ENCODE measurements at regions not wholly inside any gene's neighbourhood (a gene's known extent, or its start where the extent isn't known, plus 50 kb on each side); places are given as distances from the start of the nearest gene placed in this dataset.
"Not testable (repeated sequence)": the region's sequence is repeated elsewhere in the genome, so short reads cannot be mapped to it uniquely, and the experiment has no call there.

DNA sequence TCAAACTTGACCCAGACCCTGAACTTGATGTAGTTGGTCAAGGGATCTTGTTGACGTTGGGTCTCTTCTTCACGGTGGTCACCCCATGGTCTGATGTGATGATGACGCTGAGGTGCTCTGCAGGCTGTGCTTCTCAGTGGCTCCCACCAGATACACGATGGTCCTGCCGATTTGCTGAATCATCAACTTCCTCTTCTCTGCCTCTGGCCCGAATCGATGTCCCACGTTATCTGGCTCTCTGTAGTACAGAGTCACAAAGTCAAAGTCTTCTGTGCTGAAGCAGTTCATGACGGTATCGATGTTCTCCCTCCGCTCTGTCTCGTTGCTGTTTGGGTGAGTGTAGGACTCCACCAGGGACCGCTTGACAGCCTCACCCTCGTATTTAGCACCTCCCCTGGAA is 58.5 kb upstream of the ZNF195 start:
- DNase-seq = not testable (repeated sequence)

- DNase-seq = no peak
Observed at GRCh38 chr11:3434976-3435375, 56.0 kb upstream of the ZNF195 start.

- not testable (repeated sequence) for DNase-seq
Observed at GRCh38 chr11:3429191-3429590, 50.2 kb upstream of the ZNF195 start.

Data from activated CD4-positive, alpha-beta T cell treated with anti-CD3 and anti-CD28 coated beads, Interleukin-2, amount 50 U/mL, for 16 hours (primary cell).